Lower leg skin (tissue), 3 donors: ENCODE measurements at regions not wholly inside any gene's neighbourhood (a gene's known extent, or its start where the extent isn't known, plus 50 kb on each side); places are given as distances from the start of the nearest gene placed in this dataset.

ENCODE experiments used
- POLR2A ChIP-seq, 2 donors: fragments of 450-650 bp; IDR thresholded peaks; one replicate each; pipeline ENCODE4 v1.6.1; 2016 to 2017; ENCODE audit warnings: antibody characterized with exemption in 2 of 2, mild to moderate bottlenecking in 1 of 2, moderate library complexity in 1 of 2
- TF ChIP-seq, protein P1 (sequence below), 3 donors: fragments of 450-650 bp; IDR thresholded peaks; one replicate each; pipeline ENCODE4 v1.5.1; 2016; ENCODE audit warnings: antibody characterized with exemption in 3 of 3, mild to moderate bottlenecking in 3 of 3, moderate library complexity in 2 of 3

- TF ChIP-seq, protein P1, sequence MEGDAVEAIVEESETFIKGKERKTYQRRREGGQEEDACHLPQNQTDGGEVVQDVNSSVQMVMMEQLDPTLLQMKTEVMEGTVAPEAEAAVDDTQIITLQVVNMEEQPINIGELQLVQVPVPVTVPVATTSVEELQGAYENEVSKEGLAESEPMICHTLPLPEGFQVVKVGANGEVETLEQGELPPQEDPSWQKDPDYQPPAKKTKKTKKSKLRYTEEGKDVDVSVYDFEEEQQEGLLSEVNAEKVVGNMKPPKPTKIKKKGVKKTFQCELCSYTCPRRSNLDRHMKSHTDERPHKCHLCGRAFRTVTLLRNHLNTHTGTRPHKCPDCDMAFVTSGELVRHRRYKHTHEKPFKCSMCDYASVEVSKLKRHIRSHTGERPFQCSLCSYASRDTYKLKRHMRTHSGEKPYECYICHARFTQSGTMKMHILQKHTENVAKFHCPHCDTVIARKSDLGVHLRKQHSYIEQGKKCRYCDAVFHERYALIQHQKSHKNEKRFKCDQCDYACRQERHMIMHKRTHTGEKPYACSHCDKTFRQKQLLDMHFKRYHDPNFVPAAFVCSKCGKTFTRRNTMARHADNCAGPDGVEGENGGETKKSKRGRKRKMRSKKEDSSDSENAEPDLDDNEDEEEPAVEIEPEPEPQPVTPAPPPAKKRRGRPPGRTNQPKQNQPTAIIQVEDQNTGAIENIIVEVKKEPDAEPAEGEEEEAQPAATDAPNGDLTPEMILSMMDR (IDR thresholded peaks at IDR 0.05) = no peak
- TF ChIP-seq POLR2A (IDR thresholded peaks at IDR 0.05) = no peak
These were observed 163.5 kb upstream of the ANKRD55 start for GRCh38 chr5:56396634-56397033.
